Daoy (cell line): ENCODE measurements at regions not wholly inside any gene's neighbourhood (a gene's known extent, or its start where the extent isn't known, plus 50 kb on each side); places are given as distances from the start of the nearest gene placed in this dataset.

Experiments
- DNase-seq: peaks from one replicate; pipeline ENCODE4 v3.0.0-alpha.2; 2015; ENCODE audit warnings: low read depth

DNA sequence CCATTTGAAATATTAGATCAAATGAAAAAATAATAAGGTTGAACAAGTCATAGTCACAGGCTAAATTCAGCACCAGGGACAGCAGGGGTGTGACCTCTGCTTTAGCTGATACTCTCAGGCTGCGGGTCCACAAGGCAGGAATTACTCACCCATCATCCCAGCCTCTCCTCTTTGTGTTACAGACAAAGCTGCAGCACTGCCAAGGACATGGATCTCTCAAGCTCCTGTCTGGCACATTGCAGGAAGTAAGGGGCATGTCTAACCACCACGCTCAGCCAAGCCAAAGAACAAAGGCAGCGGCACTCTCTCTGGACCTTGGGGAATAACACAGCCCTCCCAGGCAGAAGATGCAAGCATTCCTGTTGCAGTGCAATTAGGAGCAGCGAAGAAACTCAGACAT is 783.8 kb downstream of the VRK1 start:
- peak; percentile 21 for DNase-seq

DNA sequence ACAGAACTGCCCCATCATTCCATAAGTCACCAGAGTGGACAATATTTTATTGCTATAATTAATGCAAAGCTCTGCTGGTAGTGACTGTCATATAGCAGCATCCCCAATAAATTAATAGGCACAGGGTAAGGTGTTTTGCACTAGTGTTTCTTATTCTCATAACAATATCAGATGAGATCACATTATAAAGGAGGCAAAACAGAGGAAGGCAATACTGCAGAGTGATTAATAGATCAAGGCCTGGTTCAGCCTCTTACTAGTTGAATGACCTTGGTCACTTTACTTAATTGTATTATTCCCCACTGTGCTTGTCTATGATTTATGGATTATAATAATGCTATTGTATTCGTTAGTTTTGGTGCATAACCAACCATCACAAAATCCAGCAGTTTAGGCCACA is 784.8 kb downstream of the VRK1 start:
- DNase-seq: no peak

DNA sequence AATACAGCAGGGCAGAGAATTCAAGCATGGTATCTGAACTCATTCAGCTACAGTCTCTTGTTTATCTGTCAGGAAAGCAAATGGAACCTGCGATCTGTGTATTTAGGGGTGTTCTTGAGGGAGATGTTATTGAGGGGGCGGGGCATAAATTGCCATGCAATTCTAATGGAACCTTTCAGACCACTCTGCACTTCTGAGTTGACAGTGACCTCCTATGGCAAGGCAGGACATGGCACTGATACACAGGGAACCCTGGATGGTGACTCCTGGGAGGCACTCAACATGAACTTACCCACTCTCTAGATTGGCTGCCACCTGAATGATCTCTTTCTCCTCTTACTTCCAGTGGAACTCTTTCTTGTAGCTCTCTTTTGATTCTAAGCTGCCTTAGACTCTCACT is 787.3 kb downstream of the VRK1 start:
- no peak for DNase-seq

DNA sequence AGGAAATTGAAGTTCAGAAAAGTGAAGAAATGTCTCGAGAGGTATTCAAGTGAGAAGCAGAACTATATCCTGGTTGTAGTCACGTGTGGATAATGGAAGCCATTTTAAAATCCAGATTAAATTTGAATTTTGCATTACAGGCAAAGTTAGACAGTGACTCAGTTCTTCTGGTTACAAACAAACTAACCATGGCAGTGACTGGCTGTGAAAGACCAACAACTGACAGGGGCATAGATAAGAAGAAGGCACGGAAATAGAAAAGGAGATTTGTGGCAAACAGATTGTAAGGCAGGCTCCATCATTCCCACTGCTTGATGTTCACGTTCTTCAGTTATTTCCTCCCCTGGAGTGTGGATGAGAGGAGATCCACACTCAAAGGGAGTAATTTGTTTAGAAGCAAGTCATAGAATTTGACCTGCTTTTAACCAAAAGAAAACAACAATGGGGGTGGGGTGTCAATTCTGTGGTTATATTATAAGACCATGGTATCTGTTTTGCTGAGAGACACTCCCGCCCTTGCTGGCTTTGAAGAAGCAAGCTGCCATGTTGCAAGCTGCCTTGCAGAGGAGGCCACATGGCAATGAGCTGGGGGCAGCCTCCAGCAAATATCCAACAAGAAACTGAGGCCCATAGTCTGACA is 795.3 kb downstream of the VRK1 start:
- no peak for DNase-seq

DNA sequence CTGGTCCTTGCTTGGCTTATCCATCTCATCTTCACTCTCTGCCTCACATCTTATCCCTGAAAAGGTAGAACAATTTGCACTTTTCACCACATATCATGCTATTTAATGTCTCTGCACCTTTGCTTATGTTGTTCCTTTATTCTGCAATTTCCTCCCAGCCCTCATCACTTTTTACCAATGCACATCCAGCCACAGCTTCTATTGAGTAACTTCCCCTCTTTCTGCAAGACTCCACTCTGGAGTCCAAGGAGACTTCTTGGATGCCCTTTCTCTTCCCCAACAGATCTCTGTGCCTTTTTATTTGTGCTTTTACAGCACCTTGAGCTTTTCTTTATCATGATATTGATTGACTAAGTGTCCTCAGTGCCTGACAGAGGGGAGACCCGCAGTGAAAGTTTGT is 797.1 kb downstream of the VRK1 start:
- DNase-seq: no peak

DNA sequence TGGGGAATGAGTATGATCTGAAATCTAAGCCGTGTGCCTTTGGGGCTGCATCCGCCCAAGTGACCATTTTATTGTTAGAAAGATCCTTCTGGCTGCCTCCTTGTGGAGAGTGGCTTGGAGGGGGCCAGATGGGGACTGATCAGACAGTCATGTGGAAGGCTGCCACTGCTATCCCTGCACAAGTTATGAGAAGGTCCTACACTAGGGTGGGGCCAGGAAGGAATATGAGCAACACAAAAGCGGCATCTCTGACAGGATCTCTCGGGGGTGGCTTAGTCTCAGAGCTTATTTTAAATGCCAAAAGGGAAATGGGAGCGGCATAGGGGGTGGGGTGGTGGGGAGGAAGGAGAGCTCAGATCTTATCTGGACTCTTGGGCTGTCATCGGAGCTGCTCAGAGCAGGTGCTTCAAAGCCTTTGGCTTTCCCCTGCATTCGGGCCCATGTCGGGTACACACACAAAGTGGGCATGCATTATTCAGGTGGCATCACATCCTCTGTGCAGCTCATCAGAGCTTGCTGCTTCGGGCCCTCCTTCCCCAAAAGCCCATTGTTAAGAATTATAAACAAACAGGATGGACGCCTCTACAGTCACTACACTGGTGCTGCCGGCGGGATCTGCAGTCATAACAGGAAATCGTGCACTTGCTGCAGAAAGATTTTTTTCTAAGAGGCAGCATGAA is 805.4 kb downstream of the VRK1 start:
- no peak for DNase-seq

DNA sequence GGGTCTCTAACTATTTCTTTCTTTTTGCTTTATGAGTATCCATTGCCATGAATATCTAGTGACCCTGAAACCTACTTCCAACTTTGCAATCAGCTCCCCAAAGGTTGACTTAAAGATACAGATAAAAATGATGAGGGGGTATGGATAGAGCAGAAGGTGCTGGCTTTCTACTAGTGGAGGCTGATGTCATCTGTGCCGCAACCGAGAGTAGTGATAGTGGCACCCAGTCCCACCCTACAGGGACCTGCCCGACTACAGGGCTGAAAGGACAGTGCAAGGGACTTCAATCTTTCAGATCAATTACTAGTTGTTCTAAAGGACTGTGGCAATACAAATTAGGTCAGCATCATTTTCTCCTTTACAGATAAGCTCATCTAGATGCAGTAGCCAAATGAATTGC is 806.0 kb downstream of the VRK1 start:
- DNase-seq: no peak

DNA sequence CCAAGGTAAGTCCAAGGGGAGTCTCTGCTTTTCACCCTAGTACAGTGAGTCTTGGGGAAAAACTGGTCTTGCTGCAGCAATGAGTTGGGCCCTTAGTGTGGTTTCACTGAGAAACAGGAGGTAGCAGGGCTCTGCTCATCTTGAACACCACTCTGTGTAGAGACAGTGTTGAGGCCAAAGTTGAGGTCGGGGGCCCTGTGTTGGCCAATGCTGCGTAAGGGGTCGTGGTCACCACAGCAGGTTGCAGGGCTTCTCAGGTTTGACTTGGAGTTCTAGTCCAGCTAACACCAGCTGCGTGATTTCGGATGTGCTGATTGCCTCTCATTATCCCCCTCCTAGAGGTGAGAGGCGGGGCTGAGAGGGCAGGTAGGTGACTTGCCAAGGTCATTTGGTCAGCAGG is 807.5 kb downstream of the VRK1 start:
- no peak for DNase-seq

DNA sequence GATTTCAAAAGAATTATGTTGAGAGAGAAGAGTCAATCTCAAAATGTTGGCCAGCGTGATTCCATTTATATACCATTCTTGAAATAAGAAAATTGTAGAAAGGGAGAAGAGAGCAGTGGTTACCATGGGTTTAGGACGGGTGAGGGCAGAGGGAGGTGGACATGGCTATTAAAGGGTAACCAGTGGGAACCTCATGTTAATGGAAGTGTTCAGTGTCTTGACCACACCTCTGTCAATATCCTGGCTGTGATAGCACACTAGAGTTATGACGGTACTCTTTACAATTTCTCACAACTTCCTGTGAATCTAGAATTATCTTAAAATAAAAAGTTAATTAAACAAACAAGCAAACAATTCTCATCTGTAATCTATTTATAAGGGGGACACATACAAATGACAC is 821.2 kb downstream of the VRK1 start:
- no peak for DNase-seq

DNA sequence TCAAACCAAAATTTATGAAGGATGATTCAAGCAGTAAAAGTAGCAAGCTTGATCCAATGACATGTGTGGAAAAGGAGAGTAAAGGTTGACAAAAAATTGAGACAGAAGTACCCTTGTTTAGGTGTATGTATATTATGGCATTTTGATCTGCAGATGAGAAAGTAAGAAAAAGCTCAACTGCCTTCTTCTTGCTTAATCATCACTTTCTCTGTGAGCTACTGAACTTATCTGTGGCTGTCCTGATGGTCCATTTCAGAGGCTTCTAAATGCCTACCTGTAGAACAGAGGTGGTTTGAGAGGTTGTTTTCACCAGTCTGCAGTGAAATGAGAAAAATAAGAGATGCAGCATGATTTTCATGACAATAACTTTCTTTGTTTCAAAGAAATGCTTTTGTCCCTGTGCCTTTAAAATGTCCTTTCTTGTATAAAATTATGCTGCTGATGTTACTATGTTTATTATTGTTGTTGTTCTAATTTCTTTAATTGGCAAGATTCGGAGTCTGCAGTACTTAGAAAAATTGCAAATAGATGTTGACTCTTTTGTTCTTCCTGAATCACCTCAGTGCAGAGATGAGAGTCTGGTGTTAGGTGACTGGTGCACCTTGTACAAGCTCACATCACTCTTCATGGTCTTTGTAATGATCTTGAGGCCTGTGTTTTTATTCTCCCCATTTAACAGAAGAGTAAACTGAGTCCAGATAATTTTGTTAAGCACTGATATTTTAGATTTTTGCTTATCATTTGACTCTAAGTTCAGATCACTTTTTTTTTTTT is 821.9 kb downstream of the VRK1 start:
- no peak for DNase-seq

DNA sequence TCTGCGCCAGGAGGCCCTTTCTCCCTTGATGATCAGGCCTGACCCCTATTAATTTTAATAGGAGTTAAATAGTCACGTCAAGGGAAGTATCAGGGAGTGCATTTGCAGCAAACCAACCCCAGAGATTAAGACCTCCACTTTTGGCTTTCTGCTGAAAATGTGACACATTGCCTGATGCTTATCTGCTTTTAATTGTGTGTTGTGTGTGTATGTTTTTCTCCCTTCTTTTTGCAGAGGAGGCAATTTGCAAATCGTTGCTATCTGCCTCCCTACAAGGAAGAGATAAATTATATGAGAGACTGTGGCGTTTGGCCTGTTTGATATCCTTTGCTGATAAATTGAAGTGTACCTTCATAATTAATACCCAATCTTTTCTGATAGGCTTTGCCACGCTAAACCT is 822.9 kb downstream of the VRK1 start:
- no peak for DNase-seq

DNA sequence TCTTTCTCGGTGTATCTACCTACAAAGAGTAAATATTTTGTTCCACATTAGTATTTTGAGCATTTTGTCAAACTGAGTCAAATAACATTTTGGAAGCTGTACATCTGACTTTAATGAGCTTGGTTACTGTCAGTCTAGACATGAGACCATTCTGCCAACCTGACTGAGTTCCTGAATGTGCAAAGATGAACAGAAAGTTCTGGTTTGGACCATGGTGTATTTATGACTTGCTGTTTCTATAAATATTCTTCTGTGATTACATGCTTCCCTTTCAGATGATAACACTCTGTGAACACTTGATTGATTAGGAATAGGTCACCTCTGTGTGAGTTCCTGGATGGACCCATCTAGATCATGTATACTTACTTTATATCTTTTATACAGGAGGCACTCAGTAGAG is 827.8 kb downstream of the VRK1 start:
- DNase-seq: no peak

DNA sequence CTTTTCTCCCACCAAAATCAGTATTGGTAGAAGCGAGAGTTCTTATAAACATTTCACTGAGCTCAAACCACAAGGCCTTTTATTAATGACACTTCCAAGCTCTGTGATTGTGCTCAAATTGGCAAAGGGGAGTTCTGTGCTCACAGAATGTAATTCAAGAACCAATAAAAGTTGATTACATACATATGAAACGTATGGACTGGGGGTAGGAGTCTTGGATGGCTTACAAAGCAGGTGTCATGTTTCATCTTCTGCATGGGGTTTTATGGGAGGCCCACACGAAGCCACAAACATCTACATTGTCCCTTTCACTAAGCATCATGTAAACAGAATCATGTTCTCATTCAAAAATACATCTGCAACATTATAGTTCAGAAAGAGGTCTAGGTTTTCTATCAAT is 828.3 kb downstream of the VRK1 start:
- DNase-seq: no peak

DNA sequence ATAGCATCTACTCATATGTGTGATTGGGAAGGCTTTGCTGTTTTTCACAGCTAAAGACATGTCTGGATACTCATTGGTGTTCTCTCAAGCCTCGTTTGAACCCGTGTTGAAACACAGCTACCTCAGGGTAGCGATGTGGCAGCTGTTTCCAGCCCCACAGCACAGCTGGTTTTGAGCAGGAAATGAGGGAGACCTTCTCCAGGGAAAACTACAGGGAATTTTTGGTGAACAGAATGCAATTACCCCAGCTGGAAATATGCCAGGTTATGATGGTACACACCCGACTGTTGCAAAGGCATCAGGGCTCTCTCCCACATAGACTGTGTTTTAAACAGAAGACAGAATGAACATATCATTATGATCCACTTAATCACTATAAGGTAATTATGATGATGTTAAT is 828.9 kb downstream of the VRK1 start:
- DNase-seq: peak; percentile 43

DNA sequence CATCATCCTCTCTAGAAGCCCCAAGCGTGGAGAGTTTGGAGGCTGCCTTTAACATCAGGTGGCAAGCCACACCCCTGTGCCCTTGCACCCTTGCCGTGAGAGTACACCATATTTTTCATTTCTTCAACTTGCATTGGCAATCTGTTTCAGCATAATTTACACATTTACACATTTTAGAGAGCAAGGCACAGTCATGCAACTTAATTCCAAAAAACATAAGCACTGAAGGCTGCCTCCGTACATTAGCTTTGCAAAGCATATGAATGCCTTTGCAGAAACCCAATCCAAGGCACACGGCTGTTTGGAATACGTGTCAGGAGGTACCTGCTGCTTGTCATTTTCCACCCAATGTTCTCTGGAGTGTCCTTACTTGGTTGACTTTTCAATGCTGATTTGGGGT is 833.1 kb downstream of the VRK1 start:
- DNase-seq: no peak

DNA sequence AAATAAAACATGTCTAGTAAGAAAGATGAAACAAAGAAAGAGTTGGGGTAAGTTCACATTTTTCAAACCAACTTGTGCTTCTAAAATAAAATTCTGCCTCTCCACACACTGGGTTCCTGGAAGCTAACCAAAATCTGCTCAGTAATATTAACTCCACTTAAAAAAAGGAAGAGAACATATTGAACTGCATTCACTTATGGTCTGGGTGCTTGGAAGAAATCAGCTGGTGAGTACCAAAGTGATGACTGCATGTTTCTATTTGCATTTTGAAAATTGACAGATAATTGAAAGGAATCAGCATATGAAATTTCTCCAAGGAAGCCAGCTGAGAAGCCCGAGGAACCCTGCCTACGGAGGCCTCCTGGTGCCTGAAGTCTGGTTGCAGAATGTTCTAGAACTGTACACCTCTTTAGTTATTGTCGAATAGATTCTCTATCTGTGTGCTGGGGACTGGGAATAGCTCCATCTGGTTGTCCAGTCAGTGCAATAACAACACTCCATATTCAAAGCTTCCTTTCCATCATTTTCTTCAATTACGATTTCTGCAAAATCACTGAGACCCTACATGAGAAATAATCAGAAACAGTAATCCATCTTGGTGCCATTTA is 836.1 kb downstream of the VRK1 start:
- no peak for DNase-seq

DNA sequence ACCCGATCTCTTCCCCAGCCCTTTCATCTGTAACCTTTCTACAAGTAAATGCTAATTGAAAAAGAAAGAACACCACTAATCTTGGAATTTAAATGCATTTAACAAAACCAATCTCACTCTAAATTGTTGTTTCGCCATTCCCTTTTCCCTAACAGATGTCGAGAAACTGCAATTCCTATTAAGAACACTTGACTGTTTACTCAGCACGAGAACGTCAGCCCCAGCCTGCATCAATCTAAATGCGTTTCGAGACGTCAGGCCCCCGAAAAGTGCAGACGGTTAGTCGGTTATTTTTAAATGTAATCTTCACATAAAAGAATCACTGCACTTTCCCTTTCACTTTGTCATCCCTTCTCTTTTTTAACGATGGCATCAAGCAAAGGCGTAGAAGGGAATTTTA is 837.6 kb downstream of the VRK1 start:
- peak; percentile 61 for DNase-seq

DNA sequence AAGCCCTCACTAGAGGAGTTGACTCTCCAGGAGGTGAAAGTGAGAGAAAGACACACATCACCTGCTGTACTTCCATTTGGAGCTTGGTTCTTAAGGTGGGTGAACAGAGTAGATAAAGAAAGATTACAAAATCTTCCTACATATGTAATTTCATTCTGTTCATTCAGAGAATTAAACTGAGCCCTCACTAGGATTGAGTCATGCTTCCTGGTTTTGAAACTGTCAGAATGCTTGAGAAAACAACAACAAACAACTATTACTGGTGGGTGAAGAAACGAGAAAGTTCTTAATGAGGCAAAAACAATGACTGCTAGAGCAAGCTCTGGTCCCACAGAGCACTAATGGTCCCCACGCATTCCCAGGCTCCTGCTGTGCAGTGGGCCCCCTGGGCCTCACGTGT is 841.7 kb downstream of the VRK1 start:
- no peak for DNase-seq

DNA sequence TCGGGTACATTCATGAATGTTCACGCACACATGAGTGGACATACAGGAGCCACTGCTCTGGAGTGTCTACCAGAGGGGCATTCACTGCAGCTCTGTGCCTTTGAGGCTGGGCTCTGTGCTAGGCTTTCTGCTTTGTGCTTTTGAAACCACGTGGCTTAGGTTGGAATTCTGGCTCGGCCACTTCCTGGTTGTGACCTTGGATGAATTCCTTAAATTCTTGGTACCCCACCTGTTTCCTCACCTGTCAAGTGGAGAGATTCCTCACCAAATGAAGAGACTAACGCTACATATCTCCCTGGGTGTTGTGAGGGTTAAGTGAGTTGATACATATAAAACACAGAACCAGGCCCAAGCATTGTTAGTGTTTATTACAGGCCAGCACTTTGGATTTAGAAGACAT is 842.8 kb downstream of the VRK1 start:
- DNase-seq: no peak

DNA sequence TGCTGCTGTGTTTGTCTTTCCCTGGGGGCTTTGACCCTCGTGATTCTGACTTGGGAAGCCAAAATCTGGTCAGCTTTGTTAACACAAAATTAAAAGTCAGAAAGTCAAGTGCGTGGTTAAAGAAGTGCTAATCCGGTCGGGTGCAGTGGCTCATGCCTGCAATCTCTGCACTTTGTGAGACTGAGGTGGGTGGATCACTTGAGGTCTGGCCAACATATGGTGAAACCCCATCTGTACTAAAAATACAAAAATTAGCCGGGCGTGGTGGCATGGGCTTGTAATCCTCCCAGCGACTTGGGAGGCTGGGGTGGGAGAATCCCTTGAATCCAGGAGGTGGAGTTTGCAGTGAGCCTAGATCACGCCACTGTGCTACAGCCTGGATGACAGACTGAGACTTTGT is 844.6 kb downstream of the VRK1 start:
- peak; percentile 13 for DNase-seq

DNA sequence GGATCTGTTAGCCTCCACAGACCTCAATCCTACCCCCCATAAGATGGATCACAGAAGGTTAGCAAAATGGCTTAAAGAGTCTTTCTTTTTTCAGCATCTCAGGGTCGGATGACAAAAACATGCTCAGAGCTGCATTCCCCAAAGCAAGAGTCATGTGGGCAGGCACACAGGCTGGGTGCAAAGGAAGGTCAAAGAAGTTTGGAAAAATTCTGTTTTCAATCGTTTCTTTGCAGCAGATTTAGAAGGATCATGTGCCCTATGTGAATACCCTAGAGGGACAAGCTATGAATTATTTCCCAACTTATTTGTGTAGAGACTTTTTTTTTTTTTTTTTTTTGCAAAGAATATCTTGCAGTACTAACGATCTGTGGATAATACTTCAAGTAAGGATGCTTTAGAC is 845.4 kb downstream of the VRK1 start:
- no peak for DNase-seq

DNA sequence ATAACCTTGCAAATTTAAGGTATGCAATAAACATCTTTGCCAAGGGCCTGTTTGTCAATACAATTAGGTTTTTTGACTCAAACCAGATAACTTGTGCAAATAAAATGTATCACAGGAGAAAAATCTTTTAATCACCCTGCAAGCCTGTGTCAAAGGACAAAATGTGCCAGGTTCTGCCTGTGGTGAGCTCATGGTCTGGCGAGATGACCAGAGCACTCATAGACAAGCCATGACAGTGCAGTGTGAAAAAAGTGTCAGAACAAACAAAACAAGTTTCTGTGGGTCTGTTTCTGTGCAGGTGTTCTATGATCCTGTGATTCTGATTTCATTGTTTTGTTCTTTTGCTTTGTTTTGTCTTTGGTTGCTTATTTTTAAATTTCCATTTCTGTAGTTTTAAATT is 847.2 kb downstream of the VRK1 start:
- no peak for DNase-seq

DNA sequence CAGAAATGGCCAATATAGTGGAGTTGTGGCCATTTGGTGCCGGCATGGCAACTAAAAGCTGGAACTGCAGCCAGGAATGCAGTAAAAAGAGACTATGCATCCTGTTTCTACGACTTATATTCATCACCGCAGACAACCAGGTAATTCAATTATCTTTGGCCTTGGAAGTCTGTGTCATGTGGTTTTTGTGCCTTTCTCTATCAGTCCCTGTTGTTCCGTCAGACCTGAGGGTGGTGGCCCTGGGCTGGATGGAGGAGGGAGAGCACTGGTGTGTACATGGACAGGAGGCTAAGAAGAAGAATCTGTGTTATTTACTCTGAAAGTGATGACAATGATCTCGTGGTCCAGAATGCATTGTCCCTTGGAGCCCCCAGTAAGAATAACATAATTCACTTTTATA is 852.6 kb downstream of the VRK1 start:
- DNase-seq: no peak
